ENCODE measurements at regions not wholly inside any gene's neighbourhood (a gene's known extent, or its start where the extent isn't known, plus 50 kb on each side); places are given as distances from the start of the nearest gene placed in this dataset.

DNA sequence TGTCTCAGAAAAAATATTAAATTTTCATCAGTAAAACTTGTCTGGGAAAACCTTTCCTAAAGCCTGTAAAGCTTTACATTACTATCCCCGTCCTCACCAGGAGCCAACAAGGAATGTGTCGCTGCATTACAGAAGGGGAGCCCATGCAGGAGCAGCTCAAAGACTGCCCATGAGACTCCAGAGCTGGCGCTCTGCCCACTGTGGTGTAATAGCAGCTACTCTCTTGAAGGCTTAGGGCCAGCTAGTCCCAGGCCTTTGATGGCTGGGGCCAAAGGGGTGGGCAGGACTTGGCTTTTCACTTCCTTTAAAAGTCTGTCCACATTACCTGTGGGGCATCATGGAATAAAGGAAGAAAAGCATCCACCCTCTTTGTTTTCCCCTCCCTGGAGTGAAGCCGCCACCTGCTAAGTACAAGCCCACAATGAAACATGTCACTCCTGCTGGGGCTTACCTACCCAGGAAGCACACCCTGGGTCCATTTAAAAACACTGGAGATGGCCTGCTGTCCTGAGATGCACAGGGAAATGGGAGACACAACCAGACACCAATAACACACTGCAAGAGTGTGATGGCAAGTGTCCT is 150.7 kb downstream of the ADAMTS15 start:
- intact Hi-C loops (cut with DNase I): no loop called here
- no peaks in the 10 kb centered on the region for H3K27me3 ChIP-seq
- DNase-seq: peak in 4 of 5 donors; percentile 38 to 73 (median 60)
- no peak overlapping the region for H3K4me3 ChIP-seq
- no peak overlapping the region for H3K27ac ChIP-seq
- no peaks in the 10 kb centered on the region for H3K9me3 ChIP-seq
- TF ChIP-seq POLR2A (IDR thresholded peaks at IDR 0.05): no peak
- TF ChIP-seq CTCF (IDR thresholded peaks at IDR 0.05): no peak
- no peak for TF ChIP-seq EP300 (IDR thresholded peaks at IDR 0.05)
- H3K4me1 ChIP-seq (ENCODE audit: insufficient read depth): no peaks in the 10 kb centered on the region
- 69 to 92% (median 91%) methylated on average over 4 of the region's 4 CpGs for WGBS, 3 donors
- no peaks in the 10 kb centered on the region for H3K36me3 ChIP-seq

DNA sequence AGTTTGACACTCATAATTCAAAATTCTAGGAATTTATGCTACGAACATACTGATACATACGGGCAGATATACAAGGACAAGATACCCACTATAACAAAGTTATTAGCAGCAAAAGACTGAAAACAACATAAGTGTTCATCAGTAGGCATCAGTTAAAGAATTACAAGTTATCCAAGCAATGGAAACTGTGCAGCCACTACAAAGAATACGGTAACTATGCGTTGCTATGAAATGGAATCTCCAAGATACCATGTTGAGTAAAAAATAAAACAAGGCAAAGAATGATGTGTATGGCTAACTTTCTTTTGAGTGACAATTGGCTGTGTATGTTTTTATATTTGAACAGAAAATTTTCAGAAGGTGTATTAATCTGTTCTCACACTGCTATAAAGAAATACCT is 151.7 kb downstream of the ADAMTS15 start:
- 60 to 77% (median 70%) methylated on average over 4 of the region's 4 CpGs for WGBS, 3 donors
- TF ChIP-seq CTCF (IDR thresholded peaks at IDR 0.05): no peak
- TF ChIP-seq POLR2A (IDR thresholded peaks at IDR 0.05): no peak
- TF ChIP-seq EP300 (IDR thresholded peaks at IDR 0.05): no peak
- Histone ChIP-seq H3K9me3 (no peaks in the 10 kb centered on the region), H3K36me3 (no peaks in the 10 kb centered on the region), H3K4me3 (no peak overlapping the region), H3K27ac (no peak overlapping the region), H3K4me1 (ENCODE audit: insufficient read depth) (no peaks in the 10 kb centered on the region), H3K27me3 (no peaks in the 10 kb centered on the region)
- no peak for DNase-seq
- intact Hi-C loops (cut with DNase I): loop anchor here in 1 of 4 donors (10.0 kb wide), 2 partner anchors 75 to 145 kb away; no protein-coding TSS in a partner anchor

- Histone ChIP-seq H3K27ac (no peak overlapping the region), H3K36me3 (no peaks in the 10 kb centered on the region), H3K4me1 (ENCODE audit: insufficient read depth) (no peaks in the 10 kb centered on the region), H3K9me3 (no peaks in the 10 kb centered on the region), H3K27me3 (no peaks in the 10 kb centered on the region), H3K4me3 (no peak overlapping the region)
- no peak for DNase-seq
- no peak for TF ChIP-seq POLR2A (IDR thresholded peaks at IDR 0.05)
- no peak for TF ChIP-seq CTCF (IDR thresholded peaks at IDR 0.05)
- TF ChIP-seq EP300 (IDR thresholded peaks at IDR 0.05): no peak
- intact Hi-C loops (cut with DNase I): loop anchor here in 1 of 4 donors (10.0 kb wide), 2 partner anchors 76 to 146 kb away; no protein-coding TSS in a partner anchor
- 65 to 70% (median 68%) methylated on average over 5 of the region's 5 CpGs for WGBS, 3 donors
Observed at GRCh38 chr11:130600616-130601015, 152.2 kb downstream of the ADAMTS15 start.

GRCh38 chr11:130601141-130601540 is 152.7 kb downstream of the ADAMTS15 start:
- no peak overlapping the region for H3K27ac ChIP-seq

More at GRCh38 chr11:130601141-130601540, 152.7 kb downstream of the ADAMTS15 start:
- 7 to 14% (median 7%) methylated on average over 8 of the region's 8 CpGs for WGBS, 3 donors
- Histone ChIP-seq H3K36me3 (no peaks in the 10 kb centered on the region), H3K4me3 (no peak overlapping the region), H3K4me1 (ENCODE audit: insufficient read depth) (no peaks in the 10 kb centered on the region), H3K9me3 (no peaks in the 10 kb centered on the region), H3K27me3 (no peaks in the 10 kb centered on the region)
- intact Hi-C loops (cut with DNase I): loop anchor here in 1 of 4 donors (10.0 kb wide), 2 partner anchors 76 to 146 kb away; no protein-coding TSS in a partner anchor
- no peak for TF ChIP-seq EP300 (IDR thresholded peaks at IDR 0.05)
- TF ChIP-seq CTCF (IDR thresholded peaks at IDR 0.05): no peak
- no peak for TF ChIP-seq POLR2A (IDR thresholded peaks at IDR 0.05)
- DNase-seq: peak; percentile 36 to 81 (median 69)

Measured in ovary (tissue), 7 donors.